GM21381 (cell line): ENCODE measurements at regions not wholly inside any gene's neighbourhood (a gene's known extent, or its start where the extent isn't known, plus 50 kb on each side); places are given as distances from the start of the nearest gene placed in this dataset.
A peak's percentile ranks its signal among the peaks of the same experiment; 100 is the strongest.
"Not testable (repeated sequence)": the region's sequence is repeated elsewhere in the genome, so short reads cannot be mapped to it uniquely, and the experiment has no call there.

ENCODE experiments used
- ATAC-seq: cut with Tn5 transposase; IDR thresholded peaks from one replicate; pipeline ENCODE4 v1.9.1; 2021; ENCODE audit warnings: mild to moderate bottlenecking, moderate library complexity; ENCODE audit not compliant: unreplicated experiment

DNA sequence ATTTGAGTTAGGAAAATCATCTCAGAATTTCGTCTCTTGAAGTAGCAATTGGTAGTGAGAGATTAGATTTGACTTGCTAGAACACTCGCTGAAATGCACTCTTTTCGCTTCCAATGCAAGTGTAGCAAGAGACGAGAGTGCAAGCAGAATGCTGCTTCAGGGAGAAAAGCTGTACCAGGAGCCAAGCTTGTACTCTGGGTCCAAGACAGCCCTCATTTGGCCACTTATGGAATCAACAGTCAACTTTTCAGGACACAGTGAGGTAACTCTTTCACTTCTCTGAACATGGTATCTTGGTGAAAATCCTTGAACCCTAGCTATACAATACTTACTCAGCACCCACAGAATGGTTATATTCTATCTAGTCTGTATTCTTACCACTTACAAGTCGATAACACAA, 107.6 kb upstream of the TERB2 start:
- not testable (repeated sequence) for ATAC-seq

DNA sequence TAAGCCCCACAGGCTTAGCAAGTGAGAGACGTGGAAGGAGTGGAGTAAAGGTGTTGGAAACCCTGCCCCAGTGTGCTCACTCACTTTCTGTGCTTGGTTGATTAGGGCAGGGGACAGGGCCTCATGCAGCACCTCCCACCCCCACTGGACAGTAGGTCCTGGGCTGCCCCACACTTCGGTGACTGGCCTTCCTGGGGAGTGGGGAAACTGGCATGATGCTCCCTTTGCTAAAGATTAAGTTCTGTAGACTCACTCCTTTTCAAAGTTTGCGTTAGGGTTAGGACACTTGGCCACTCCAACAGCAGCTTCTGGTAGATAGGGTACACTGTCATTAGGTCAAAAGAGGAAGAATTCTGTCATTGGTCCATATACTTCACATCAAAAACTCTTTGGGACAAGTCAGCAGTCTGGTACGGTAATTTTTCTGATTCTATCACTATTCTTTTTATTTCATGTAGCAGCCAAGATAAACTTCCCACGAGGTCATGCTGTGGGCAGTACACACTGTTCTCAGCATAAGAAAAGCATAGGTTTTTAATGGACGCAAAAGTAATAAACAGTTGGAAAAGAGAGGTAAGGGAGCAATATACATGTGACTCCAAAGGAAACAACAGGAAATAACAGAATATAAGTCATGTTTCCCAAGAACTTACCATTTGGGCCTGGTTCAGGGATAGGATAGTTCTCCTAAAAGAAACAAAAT, 106.6 kb upstream of the TERB2 start:
- not testable (repeated sequence) for ATAC-seq

DNA sequence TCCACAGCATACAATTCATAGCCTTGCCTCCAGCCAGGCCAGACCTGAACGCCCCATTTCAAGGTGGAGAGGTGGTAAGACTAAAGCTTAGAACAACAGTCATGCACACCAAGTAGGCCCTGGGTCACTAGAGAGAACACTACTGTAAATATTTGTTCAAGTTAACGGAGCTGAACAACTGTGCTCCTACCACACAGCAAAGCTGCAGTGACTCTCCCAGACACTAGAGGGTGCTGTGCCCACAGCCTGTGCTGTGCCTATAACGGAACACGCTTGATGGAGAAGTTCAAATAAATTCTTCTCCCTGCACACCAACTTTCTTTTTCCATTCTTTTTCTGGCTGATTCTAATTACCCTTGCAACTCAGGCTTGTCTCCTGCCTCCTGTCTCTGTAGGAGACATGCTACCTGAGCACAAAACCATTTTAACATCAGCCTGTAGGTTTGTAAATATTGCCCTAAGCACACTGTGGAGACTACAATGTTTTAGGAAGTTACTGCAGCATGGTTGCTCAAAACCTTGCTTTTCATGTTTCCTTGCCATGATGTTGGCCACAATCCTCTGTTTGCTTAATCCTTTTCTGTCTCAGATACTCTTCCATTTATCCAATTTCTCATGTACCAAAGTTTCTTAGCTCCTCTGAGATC, 103.1 kb upstream of the TERB2 start:
- ATAC-seq: not testable (repeated sequence)

DNA sequence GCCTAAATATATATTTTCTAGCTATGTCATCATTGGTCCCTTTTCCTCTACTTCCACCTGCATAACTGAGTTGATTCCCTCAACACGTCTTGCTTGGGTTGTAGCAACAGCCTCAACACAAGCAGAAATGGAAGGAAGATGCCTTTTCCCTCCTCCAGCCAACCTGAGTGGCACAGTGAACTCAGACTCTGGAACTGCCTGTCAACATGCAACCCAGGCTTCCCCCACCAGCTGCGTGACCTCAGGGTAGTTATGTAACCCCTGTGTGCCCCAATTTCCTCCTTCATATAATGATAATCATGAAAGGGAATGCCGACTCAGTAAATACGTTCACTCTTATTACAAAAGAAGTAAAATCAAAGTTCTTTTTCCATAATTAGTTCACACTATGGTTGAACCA, 101.8 kb upstream of the TERB2 start:
- ATAC-seq: not testable (repeated sequence)

DNA sequence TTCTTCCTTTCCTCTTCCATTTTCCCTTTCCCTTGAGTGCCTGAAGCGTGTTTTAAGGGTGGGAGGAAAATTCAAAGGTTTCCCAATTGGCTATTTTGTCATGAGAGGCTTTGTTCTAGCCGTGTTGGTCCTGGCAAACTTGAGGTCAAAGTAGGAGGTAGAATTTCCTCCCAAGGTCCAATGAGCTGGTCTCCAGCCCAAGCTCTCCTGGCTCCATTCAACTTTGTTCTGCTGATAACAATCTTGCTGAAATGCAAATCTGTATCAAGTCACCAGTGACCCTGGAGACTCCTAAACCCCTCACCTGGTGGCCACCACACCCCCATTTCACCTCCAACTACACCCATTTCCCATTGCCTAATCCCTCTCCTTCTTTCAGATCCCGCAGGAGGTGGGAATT, 100.2 kb upstream of the TERB2 start:
- not testable (repeated sequence) for ATAC-seq

DNA sequence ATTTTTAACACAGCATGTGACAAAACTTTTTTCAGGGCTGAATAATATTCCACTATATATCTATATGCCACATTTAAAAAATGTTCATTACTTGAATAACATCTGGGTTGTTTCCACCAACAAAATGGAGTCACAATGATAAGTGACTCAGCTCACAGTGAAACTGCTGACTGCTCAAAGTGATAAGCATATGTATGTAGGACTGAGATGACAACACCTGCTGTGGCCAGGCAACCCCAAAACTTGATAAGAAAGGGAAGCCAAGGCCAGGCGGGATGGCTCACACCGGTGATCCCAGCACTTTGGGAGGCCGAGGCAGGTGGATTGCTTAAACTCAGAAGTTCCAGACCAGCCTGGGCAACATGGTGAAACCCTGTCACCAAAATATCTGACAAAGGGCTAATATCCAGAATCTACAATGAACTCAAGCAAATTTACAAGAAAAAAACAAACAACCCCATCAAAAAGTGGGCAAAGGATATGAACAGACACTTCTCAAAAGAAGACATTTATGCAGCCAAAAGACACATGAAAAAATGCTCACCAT, 99.2 kb upstream of the TERB2 start:
- ATAC-seq: not testable (repeated sequence)

DNA sequence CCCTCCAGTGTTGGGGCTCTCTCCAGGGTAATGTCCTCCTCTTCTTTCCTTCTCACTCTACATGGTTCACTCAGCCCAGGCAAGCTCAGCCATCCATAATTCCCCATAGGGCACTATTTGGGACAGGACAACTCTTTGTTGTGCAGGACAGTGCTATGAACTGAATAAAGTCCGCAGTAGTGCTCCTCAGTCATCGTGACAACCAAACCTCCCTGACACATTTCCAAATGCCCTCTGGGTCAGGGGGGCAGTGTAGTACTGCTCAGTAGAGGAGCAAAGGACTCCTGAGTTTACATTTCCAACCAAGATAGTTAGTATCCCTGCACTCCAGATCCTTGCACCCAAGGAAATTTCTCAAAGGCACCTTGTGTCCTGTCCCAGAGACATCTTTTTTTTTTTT, 97.4 kb upstream of the TERB2 start:
- not testable (repeated sequence) for ATAC-seq

DNA sequence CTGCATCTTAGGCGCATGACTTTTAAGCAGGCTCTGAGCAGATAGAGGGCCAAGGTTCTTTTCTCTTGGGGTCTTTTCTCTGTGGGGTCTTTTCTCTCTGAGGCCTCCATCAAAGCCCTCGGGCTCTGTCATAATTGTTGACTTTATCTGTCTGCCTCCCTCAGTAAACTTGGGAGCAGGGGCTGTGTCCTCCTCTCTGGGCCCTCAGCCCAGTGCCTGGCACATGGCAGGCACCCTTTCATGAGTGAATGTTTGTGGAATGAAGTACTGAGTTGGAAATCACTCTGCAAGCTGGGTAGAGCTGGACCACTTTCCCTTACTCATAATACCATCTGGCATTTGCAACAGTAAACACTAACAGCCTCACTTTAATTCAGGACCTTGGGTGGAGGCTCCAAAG, 96.3 kb upstream of the TERB2 start:
- ATAC-seq: not testable (repeated sequence)

DNA sequence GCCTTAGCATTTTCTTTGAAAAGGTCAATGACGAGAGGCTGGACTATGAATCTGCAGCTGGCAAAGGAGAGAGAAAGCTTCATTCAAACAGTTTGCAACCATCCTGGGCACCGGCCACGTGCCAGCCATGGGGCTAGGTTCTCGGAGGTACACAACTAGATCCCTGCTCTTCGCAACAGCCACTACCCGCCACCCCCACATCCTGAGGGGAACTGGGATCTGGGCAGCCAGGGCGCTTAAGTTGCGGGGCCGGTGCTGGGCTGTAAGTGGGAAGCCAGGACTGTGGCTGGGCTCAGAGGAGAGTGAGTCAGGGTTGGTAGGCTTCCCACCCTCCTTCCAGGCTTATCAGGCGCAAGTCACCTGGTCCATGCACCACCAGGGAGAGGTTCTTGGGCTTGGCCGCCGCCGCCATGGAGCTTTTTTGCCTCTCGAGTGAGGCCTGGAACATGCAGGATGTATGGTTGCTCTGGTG, 95.0 kb upstream of the TERB2 start:
- ATAC-seq: no peak

DNA sequence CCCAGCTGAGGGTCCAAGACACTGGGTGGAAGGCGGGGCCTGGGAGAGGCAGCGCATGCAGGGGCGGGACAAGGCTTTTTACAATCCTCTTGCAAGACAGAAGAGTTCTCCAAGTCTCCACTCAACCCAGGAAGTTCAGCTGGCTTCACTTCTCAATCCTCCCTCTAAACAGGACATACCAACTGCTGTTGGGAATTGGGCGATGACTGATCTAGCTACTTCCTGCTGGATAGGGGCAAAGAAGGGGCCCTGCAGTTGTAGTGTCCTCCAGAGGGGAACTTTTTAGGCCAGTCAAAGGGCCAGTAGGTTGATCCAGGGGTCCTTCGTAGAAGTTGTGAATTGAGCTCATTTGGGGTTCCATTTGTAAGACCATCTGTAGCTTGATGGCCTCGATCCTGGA, 94.6 kb upstream of the TERB2 start:
- no peak for ATAC-seq

DNA sequence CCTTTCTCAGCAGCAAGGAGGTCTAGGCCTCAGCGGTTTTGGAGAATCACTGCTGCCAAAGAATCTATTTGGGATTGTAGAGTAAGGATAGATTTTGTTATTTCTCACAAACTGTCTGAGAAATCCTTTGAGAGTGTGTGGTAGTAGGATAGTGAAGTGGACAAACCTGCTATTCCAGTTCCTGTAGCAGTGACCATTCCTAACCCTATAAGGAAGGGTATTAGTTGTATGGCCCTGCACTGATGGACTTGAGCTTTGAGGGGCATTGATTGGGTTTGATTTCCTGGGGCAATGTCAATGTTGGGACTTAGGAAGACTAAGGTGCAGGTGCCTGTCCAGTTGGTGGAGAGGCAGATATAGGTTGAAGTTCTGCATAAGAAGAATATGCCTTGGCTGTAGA, 93.6 kb upstream of the TERB2 start:
- ATAC-seq: not testable (repeated sequence)

DNA sequence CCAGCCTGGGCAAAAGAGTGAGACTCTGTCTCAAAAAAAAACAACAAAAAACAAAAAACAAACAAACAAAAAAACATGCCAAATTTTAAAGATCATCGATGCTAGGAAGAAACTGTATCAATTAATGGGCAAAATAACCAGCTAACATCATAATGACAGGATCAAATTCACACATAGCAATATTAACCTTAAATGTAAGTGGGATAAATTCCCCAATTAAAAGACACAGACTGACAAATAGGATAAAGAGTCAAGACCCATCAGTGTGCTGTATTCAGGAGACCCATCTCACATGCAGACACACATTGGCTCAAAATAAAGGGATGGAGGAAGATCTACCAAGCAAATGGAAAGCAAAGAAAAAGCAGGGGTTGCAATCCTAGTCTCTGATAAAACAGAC, 88.4 kb upstream of the TERB2 start:
- ATAC-seq: not testable (repeated sequence)

DNA sequence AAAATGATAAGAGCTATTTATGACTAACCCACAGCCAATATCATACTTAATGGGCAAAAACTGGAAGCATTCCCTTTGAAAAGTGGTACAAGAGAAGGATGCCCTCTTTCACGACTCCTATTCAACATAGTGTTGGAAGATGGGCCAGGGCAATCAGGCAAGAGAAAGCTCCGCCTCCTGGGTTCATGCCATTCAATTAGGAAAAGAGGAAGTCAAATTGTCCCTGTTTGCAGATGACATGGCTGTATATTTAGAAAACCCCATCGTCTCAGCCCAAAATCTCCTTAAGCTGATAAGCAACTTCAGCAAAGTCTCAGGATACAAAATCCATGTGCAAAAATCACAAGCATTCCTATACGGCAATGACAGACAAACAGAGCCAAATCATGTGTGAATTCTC, 86.4 kb upstream of the TERB2 start:
- not testable (repeated sequence) for ATAC-seq

DNA sequence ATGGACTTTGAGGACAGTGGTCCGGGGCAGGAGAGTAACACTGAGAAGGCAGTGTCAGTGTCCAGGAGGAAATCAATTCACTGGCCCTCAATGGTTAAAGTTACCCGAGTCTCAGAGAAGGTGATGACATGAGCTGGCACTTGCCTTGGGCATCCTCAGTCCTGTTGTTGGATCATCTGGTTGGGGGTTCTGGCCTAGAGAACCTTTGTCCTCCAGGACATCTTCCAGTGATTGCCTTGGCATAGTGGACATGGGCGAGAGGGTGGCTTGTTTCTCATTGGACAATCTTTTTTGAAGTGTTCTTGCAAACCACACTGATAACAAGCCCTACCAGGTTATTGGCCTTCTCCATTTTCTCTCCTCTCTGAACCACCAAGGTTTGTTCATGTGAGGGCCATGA, 83.4 kb upstream of the TERB2 start:
- no peak for ATAC-seq

DNA sequence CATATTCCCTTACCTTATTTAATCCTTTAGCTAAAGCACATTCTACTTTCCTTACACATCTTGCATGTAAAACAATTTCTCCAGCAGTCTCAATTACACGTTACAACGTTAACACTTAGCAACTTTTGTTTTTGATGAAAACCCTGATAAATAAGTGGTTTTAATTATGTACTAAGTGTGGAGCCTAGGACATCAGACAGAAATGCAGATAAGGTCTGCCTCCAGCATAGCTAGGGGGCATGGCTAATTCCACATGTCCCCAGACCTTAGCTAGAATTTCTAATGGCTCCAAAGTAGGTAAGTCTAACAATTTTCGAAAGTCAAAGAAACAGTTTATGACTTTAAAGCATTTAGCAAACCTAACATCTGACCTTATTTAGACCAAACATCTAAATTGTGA, 77.4 kb upstream of the TERB2 start:
- no peak for ATAC-seq

DNA sequence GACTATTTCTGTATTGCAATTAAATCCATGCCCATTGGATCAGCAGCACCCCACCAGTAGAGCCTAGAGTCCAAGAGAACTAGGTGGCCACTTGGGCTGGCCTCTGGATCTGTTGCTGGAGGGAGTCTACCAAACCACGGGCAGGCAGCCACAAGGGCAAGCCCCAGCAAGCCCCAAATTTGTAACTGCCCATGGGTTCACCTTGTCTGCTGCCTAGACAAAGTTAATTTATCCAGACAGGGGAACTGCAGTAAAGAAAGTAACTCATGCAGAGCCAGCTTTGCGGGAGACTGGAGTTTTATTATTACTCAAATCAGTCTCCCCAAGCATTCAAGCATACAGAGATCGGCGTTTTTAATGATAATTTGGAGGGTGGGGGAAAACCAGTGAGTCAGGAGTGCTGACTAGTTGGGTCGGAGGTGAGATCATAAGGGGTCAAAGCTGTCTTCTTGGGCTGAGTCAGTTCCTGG, 74.0 kb upstream of the TERB2 start:
- ATAC-seq: peak; percentile 74

DNA sequence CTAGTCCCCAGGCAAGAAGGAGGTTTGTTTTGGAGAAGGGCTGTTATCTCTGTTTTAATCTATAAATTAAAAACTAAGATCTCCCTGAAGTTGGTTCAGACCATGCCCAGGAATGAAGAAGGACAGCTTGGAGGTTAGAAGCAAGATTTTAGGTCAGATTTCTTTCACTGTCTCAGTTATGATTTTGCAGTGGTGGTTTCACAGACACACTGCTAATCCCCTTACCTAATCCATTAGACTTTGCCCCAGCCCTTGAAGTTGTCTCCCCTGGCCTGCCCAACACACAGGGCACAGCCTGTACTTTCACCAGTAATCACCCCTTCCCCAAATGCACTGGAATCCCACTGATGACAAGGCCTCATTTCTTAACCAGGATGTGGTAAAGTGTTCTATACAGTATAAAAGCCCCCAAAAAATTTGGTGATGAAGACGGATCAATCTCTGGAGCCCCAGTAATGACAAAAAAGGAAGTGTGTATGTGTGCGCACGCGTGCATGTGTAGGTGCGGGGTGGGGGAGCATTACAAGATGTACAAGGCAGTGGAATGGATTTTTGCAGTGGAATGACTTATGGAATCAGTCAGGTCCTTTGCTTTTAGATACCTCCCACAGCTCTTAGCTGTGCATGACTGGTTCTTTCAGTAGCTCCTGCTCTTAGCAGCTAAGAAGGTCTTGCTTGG, 73.1 kb upstream of the TERB2 start:
- ATAC-seq: no peak

DNA sequence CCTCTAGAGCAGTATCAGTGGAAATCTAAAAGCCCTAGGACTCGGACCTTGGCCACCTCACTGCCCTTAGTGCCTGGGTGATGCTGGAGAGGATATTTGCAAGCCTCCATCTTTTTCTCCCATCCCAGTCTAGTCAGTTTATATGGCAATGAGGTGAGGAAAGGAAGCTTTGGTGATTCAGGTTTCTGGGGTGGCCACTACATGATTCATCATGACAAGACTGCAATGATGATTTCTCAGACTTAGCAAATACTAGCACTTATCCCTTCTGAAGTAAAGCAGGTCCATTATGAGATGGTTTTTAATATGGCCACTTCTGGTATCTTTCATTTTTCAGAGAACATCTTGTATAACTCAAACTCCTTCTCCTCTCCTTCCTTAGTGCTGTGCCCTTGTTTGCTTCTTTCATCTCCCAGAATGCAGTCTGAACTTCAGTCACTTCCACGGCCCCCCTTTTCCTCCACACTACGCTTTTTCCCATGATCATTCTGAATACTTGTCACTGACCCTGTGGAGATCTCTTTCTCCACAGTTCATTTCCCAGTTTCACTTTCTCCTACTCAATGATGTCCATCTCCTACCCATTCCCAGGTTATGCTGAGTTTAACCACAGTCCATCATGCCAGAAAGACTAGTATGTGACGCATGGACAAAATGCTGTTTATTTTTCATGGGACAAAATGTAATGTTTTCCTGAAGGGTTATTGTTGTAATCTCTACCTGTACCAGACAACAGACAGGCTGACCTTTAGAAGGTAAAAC, 57.4 kb upstream of the TERB2 start:
- not testable (repeated sequence) for ATAC-seq

DNA sequence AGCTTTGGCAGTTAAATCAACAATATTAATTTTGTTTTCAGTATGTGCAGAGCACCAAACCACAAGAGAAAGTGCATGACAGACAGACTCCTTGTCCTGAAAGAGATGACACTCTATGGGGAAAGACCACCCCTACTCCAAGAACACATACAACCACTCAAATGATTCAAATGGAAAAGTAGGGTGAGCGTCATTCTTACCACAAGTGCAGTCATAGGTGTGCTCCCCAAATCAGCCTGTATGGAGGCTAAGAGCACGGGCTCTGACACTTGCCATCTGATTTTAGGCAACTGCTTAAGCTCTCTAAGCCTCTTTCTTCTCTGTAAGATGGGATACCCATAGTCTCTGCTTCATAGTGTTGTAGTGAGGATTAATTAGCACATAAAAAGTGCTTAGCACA, 56.7 kb upstream of the TERB2 start:
- not testable (repeated sequence) for ATAC-seq

DNA sequence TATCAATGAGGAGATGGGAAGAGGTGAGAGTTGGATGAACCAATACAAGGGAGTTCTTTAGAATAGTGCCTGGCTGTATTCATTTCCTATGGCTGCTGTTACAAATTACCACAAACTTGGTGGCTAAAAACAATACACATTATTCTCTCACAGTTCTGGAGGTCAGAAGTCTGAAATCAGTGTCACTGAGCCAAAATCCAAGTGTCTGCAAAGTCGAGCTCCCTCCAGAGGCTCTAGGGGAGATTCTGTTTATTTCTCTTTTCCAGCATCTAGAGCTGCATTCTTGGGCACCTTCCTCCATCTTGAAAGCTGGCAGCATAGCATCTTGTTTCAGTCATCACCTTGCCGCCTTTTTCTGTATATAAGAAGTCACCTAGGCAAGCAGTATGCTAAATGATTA, 55.7 kb upstream of the TERB2 start:
- not testable (repeated sequence) for ATAC-seq

DNA sequence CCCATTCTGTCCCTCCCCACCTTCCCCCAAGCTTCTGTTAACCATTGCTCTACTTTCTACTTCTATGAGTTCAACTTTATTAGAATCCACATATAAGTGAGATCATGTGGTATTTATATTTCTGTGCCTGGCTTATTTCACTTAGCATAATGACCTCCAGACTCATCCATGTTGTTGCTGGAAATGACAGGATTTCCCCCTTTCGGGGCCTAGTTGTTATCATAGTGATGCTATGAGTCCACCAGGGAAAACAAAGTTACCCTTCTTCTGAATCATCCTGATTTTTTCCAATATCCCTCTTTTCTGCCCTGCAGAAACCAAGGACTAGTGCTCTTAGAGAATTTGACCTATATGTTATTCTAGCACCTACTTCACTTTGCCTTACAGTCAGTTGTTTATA, 53.2 kb upstream of the TERB2 start:
- not testable (repeated sequence) for ATAC-seq
